ENCODE measurements at regions not wholly inside any gene's neighbourhood (a gene's known extent, or its start where the extent isn't known, plus 50 kb on each side); places are given as distances from the start of the nearest gene placed in this dataset.

DNA sequence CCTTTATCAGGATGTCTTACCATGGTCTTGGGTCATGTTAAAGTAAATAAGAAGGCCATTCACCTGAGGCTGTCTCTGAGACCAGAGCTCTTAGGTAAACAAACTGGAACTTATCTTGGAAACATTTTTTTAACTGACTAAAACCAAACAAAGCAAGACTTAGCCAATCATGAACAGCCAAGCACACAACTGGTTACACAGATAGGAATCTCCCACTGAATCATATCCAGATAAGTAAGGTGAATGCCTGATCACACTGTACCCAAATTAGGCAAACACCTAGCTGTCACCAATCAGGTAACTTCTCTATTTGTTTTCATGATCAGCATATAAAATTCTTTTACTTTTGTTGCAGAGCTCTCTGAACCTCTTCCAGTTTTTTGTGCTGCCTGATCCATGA is 205.4 kb downstream of the CNTN3 start:
- no peaks in the 10 kb centered on the region for H3K36me3 ChIP-seq
- H3K9me3 ChIP-seq, result no peaks in the 10 kb centered on the region
- TF ChIP-seq POLR2A (IDR thresholded peaks at IDR 0.05), result no peak
- TF ChIP-seq, protein P1, sequence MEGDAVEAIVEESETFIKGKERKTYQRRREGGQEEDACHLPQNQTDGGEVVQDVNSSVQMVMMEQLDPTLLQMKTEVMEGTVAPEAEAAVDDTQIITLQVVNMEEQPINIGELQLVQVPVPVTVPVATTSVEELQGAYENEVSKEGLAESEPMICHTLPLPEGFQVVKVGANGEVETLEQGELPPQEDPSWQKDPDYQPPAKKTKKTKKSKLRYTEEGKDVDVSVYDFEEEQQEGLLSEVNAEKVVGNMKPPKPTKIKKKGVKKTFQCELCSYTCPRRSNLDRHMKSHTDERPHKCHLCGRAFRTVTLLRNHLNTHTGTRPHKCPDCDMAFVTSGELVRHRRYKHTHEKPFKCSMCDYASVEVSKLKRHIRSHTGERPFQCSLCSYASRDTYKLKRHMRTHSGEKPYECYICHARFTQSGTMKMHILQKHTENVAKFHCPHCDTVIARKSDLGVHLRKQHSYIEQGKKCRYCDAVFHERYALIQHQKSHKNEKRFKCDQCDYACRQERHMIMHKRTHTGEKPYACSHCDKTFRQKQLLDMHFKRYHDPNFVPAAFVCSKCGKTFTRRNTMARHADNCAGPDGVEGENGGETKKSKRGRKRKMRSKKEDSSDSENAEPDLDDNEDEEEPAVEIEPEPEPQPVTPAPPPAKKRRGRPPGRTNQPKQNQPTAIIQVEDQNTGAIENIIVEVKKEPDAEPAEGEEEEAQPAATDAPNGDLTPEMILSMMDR (IDR thresholded peaks at IDR 0.05), result no peak
- H3K27me3 ChIP-seq, result no peaks in the 10 kb centered on the region
- no peak overlapping the region for H3K27ac ChIP-seq
- H3K4me3 ChIP-seq, result no peak overlapping the region
- DNase-seq, result no peak
- no peaks in the 10 kb centered on the region for H3K4me1 ChIP-seq

DNA sequence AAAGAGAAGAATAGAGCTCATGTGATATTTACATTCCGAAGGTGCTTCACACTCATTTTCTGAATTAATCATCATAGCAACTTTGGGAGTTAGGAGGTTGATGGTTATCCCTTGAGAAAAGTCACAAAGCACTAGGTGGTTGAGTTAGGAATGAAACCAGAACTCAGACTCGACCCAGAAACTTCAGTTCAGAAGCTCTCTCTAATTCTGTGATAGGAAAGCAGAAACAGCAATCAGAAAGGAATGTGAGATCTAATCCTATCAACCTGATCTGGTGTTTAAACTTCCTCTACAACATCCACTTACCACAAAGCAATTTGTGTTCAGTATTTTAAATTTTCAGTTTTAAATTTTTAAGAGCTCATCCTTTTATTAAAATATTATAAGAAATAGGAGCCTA is 211.2 kb downstream of the CNTN3 start:
- Histone ChIP-seq H3K4me3 (no peak overlapping the region), H3K4me1 (no peaks in the 10 kb centered on the region), H3K27me3 (no peaks in the 10 kb centered on the region), H3K27ac (no peak overlapping the region), H3K9me3 (no peaks in the 10 kb centered on the region), H3K36me3 (no peaks in the 10 kb centered on the region)
- no peak for DNase-seq
- TF ChIP-seq POLR2A (IDR thresholded peaks at IDR 0.05), result no peak
- TF ChIP-seq, protein P1 (IDR thresholded peaks at IDR 0.05), result no peak

DNA sequence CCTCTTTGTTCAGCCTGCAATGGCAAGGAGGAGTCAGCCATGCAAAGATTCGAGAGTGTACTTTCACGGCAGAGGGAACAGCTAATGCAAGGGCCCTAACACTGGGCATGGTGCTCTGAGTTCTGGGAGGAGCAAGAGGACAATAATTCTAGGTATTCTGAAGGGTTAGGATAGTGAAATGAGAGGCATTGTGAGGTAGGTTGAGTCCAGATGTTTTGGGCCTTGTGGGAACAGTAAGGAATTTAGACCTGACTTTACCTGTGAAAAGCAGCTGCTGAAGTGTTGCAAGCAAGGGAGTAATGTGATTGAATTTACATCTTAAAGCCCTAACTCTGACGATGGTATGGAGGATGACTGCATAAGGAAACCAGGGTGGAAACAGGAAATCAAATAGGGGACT is 211.6 kb downstream of the CNTN3 start:
- H3K27me3 ChIP-seq, result no peaks in the 10 kb centered on the region
- H3K36me3 ChIP-seq, result no peaks in the 10 kb centered on the region
- no peak overlapping the region for H3K4me3 ChIP-seq
- TF ChIP-seq, protein P1 (IDR thresholded peaks at IDR 0.05), result no peak
- TF ChIP-seq POLR2A (IDR thresholded peaks at IDR 0.05), result no peak
- H3K9me3 ChIP-seq, result no peaks in the 10 kb centered on the region
- no peak overlapping the region for H3K27ac ChIP-seq
- no peaks in the 10 kb centered on the region for H3K4me1 ChIP-seq
- DNase-seq, result no peak

DNA sequence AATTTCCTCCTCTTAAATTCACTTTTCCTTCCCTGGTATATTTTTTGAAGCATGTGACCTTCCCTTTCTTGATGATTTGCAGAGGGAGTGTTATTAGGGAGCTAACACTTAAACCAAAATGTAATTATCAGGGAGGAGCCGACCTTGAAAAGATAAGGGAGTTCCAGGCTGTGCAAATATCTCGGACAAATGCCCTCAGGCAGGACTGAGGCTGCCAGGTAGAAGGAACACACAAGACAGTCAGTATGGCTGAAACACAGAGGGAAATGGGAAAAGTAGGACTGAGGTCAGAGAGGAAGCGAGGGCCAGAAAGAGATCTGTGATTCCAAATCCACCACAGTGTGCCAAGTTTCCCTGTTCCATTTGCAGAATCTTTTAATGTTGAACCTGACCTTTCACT is 221.0 kb downstream of the CNTN3 start:
- no peaks in the 10 kb centered on the region for H3K36me3 ChIP-seq
- H3K4me1 ChIP-seq, result no peaks in the 10 kb centered on the region
- no peak overlapping the region for H3K27ac ChIP-seq
- DNase-seq, result no peak
- no peak overlapping the region for H3K4me3 ChIP-seq
- H3K9me3 ChIP-seq, result peaks cover 0 to 3% (median 0%) of the 10 kb centered on the region in 4 donors
- H3K27me3 ChIP-seq, result no peaks in the 10 kb centered on the region
- TF ChIP-seq, protein P1 (IDR thresholded peaks at IDR 0.05), result no peak
- TF ChIP-seq POLR2A (IDR thresholded peaks at IDR 0.05), result no peak

DNA sequence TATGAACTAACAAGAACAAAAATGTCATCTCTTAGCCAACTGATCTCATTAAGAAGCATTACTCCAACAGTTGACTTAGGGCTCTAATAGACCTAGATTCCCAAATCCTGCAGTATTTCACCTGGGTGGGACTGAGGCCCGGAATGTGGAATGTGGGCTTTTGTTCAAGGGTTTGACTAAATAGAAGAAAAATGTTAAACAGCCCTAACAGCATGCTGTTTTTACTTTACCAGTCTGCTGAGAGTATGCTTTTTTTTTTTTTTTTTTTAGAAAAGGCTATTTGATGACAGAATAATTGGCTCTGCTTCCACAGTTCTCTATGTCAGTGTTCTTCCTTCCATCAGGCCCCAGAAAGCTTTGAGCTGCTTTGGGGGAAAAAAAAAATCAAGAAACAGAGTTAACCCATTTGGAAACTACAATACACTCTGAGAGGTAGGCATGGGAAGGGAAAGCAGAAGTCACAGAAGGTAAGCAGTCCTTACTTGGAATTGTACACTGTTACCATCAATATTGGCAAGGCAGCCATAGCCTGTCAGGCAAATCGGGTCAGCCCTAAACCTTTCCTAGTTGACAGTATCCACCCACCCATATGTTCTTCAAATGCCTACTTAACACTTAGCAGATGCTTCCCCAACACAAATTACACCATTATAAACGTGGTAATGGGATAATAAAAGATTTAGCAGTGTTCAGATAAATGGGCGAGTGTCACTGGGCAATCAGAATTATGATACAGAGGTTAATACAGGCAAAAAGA is 224.2 kb downstream of the CNTN3 start:
- TF ChIP-seq, protein P1 (IDR thresholded peaks at IDR 0.05), result no peak
- no peak for TF ChIP-seq POLR2A (IDR thresholded peaks at IDR 0.05)
- Histone ChIP-seq H3K4me1 (no peaks in the 10 kb centered on the region), H3K4me3 (no peak overlapping the region), H3K27ac (no peak overlapping the region), H3K27me3 (no peaks in the 10 kb centered on the region), H3K36me3 (no peaks in the 10 kb centered on the region), H3K9me3 (no peaks in the 10 kb centered on the region)
- no peak for DNase-seq

Measured in Peyer's patch (tissue), 4 donors.